ENCODE measurements at regions not wholly inside any gene's neighbourhood (a gene's known extent, or its start where the extent isn't known, plus 50 kb on each side); places are given as distances from the start of the nearest gene placed in this dataset.

DNA sequence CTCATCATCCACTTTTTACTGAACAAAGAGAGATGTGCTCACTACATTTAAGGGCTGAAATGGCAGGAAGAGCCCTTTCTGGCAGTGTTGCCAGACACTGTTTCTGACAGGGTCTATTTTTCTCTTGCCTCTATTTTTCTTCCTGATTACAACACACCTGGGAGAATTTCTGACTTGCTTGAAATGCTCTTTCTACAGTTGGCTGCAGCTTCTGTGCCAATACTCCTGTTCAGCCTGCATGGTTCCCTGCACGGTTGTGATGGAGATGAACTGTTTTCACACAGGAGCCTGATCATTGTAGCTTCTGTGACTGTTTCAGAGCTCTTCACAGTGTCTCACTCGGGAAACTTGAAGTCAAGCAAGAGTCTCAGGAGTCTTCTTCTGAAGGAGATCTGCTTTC, 83.0 kb upstream of the DLG1 start:
- no peak for TF ChIP-seq HNF4A (conservative IDR thresholded peaks at IDR 0.05)
- TF ChIP-seq TAF1 (conservative IDR thresholded peaks at IDR 0.05), result no peak
- TF ChIP-seq CTCF (IDR thresholded peaks at IDR 0.05; ENCODE audit: low read depth, low read length, missing input control), result no peak
- TF ChIP-seq JUND (IDR thresholded peaks at IDR 0.05), result no peak
- no peak for TF ChIP-seq GABPA (IDR thresholded peaks at IDR 0.05 in 1 of 2, conservative IDR thresholded peaks at IDR 0.05 in 1 of 2)

Data from liver (tissue), 3 donors.